A673 (cell line): ENCODE measurements at regions not wholly inside any gene's neighbourhood (a gene's known extent, or its start where the extent isn't known, plus 50 kb on each side); places are given as distances from the start of the nearest gene placed in this dataset.

ENCODE experiments used
- EZH2 ChIP-seq: fragments of 200-600 bp; sonication (generic); IDR thresholded peaks from 2 replicates; pipeline ENCODE4 v1.6.1; 2017; ENCODE audit warnings: borderline replicate concordance, low read depth, mild to moderate bottlenecking, mixed read lengths, antibody characterized with exemption, low read length; ENCODE audit not compliant: poor library complexity, severe bottlenecking
- TF ChIP-seq, protein P1 (sequence below): fragments of 300-800, 200-600 bp; sonication (generic); conservative IDR thresholded peaks from 2 replicates; pipeline ENCODE4 v1.5.1; 2017; ENCODE audit warnings: low read depth, mild to moderate bottlenecking, antibody characterized with exemption, low read length, moderate library complexity, mixed read lengths

- TF ChIP-seq, protein P1, sequence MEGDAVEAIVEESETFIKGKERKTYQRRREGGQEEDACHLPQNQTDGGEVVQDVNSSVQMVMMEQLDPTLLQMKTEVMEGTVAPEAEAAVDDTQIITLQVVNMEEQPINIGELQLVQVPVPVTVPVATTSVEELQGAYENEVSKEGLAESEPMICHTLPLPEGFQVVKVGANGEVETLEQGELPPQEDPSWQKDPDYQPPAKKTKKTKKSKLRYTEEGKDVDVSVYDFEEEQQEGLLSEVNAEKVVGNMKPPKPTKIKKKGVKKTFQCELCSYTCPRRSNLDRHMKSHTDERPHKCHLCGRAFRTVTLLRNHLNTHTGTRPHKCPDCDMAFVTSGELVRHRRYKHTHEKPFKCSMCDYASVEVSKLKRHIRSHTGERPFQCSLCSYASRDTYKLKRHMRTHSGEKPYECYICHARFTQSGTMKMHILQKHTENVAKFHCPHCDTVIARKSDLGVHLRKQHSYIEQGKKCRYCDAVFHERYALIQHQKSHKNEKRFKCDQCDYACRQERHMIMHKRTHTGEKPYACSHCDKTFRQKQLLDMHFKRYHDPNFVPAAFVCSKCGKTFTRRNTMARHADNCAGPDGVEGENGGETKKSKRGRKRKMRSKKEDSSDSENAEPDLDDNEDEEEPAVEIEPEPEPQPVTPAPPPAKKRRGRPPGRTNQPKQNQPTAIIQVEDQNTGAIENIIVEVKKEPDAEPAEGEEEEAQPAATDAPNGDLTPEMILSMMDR, result no peak
- no peak for TF ChIP-seq EZH2
Observed at GRCh38 chr10:111148440-111148839, 71.6 kb downstream of the ADRA2A start.
